Activated CD4-positive, alpha-beta T cell treated with anti-CD3 and anti-CD28 coated beads for 1 hour (primary cell): ENCODE measurements at regions not wholly inside any gene's neighbourhood (a gene's known extent, or its start where the extent isn't known, plus 50 kb on each side); places are given as distances from the start of the nearest gene placed in this dataset.

Experiments used
- DNase-seq: peaks from one replicate; pipeline ENCODE4 v3.0.0-alpha.2; 2020

DNA sequence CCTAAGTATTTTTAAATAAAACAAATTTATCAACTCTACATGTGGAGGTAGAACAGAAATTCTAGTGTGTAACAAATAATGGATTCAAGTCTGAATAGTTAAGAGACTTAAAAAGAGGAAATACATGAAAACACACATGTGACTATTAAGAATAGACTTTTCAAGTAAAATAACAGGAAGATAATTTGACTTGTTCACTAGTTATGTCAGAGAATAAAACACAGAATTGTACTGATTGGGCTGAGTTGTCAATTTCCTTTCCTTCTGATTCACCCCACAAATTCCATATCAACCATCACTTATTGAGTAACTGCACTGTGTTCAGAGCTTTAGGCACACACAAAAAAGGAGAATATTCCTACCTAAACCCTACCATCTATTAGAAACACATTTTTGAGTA, 557.2 kb downstream of the TUSC7 start:
- no peak for DNase-seq

DNA sequence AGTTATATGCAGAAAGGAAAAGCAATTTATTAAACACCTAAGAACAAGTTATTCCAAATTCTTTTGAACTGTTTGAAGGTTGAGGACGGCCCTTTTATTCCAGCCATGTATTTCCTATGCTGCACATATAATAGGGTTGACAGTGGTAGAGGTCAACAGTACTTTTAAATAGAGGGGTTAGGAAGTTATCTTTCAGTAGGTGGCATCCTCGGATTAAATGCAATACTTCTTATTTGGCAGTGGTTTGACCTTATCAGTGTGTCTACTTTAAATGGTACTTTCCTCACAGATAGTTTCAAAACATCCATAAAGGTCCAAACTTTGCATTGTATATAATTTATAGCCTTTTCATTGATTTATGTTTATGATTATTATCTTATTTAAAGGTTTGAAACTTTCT, 558.7 kb downstream of the TUSC7 start:
- DNase-seq: no peak

DNA sequence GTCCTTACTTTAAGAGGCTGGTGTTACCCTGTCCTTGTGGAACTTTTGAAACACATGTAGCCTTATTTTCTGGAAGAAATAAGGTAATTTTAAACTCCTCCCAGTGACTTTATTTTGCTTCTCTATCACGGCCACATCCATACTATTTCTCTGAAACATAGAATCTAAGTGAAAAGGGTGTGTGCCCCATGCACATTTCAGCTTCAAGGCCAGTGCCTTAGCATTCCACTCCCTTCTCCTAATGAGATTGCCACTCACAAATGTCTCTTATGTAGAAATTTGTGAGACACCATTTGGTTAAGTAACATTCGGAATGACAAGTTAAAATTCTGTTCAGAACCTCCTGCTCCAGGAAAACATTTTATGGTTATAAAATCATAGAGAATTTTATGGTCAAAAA, 562.7 kb downstream of the TUSC7 start:
- no peak for DNase-seq

DNA sequence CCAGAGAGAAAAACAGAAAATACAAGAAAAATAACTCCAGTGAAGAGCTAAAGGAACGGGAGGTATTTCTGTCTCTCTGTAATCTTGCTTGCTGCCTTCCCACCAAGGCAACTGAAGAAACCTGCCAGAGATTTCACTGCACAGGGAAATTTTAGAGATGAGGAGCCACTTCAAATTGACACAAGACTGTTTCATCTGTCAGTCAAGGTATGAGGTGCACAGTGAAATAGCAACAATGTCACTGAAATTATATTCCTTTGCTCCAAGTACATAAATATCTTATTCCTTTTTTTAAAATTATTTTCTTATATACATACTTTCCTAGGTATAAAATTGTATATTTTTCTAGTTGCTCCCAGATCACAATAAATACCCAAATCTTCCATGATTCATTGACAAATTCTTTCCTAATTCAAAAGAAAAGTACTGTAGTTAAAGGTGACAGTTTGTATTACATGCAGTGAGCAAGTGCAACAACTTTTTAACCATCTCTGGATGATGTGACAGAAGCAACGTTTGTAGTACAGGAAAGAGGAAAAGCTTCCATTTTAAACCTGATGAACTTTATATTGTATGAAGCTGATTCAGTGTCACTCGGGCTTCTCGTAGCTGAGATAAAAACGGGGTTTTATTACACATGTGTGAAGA, 563.4 kb downstream of the TUSC7 start:
- no peak for DNase-seq

DNA sequence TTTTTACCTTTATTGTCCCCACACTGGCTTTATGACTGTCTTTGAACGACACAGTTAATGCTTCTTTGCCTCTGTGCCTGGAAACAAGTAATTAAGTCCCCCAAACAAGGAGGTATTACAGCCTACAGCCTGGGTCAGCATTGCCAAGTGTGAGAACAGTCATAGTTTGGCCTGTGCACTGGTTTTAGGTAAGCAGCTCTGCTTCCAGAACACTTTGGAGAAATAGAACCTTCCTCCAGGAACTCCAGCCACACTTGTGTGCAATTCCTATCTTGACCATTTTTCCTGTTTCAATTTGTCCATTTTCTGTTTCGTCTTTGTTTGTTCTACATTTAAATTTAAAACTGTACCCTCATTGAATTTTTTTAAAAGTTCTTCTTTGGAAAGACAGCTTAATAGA, 568.2 kb downstream of the TUSC7 start:
- DNase-seq: no peak

DNA sequence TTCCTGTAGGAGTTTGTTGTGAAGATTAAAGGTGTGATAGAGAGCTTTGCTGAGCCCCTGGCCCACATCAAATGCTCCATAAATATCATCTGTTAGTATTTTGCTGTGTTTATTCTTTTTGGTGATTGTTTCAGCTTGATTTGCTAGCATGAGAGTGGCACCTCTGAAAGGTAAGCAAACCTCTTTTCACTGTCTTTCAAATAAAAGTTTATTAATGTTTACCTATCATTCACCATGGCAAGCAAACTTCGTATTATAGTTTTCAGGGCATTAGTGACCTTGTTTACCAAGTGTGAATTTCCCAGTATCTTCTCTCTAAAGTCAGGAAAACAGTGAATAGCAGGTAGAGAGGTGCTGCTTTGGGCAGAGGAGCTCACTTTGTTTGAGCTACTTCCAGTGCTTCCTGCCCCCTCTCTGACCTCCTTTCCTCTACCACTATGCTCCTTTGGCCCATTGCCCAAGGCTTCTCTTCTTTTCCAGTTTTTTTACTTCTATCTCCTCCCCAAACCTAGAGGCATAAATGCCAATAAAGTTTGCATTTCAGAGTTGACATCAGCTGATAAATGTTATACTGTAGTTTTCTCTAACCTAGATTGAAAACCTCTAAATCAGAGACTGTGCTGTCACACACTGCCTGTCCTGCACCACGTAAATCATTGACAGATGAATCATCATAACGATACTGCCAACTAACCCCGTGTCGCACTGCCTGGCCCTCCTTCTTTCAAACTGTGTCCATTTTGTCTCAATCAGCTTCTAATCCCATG, 569.0 kb downstream of the TUSC7 start:
- DNase-seq: no peak

DNA sequence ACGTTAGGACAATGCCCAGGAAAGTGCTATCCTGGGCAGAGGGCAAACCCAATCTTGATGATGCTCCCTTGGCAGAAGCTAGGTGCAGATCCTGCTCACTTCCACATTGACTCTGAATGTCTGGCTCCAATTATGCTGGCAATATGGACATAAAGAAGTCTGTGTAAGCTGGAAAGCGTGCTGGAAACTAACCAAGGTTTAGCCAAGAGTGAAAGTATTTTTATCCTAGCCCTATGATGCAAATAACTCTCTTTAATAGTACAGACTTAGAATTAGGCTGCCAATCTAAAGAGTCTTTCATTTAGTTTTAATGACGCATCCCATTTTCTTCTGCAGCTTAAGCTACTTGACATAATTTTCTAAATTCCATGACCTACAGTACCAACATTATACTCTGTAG, 571.8 kb downstream of the TUSC7 start:
- DNase-seq: no peak

DNA sequence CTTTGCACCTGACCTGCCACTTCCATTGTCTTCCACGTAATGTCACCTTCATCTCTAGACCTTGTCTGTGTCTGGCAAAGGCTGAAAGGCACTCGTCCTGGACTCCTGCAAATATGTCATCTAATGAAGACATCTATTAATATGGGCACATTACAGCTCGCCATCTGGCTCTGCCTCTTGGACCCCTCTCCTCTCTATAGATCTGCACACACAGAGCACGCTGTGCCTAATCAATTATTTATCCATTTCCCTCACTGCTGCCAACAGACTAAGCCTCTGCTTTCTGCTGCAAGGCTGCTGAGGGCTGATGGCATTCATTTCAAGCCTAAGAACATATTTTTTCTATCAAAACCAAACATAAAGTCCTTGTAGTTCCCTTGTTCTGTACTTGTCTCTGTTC, 573.0 kb downstream of the TUSC7 start:
- DNase-seq: no peak

DNA sequence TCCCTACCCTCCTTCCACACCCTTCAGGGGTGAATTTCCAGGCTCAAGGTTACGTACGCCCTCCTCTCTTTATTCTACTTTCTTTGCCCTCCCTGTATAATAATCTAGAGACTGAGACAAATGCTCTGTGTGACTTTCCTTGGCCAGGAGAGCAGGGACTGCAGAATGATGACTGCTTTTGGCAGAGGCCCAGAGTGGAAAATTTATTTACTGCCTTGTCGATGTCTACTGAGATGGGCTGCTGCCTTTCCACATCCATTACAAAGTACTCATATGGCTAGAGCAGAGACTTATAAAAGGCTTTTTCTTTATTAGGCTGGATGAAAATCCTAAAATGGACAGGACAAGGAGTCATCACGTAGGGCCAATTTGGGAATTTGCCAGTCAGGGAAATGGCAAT, 576.2 kb downstream of the TUSC7 start:
- no peak for DNase-seq

DNA sequence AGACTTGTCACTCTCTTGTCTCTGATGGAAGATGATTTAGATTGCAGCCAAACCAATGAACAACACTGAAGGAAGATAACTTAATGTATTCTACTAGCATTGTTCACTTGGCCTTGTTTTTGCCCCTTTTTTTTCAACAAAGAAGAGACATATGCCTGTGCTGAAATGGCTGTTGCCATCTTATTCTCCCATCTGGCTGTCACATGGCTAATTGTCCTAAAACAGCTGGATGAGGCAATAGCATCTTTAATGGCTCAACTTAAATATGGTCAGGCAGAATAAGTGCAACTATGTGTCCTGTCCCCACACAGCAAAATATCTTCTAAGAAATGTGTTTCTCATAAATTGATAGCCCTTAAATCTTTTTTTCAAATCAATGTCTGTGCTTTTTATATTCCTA, 576.9 kb downstream of the TUSC7 start:
- DNase-seq: no peak

DNA sequence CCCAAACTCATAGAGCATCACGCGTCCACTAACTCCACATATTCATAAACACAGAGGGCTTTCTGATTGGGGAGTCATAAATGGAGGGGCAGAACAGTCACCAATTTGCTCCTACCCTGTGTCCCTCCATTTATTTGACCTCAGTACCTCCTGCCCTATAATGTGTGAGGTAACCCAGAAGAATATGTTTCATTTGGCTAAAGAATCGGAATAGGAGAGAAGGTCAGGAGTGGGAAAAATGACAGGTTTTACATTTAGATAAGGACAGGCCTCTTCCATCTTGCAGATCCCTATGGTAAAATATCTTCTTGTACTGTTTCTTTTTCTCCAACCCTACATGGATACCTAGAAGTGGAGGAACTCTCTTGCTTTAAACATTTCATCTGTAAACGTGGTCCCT, 578.0 kb downstream of the TUSC7 start:
- DNase-seq: no peak

DNA sequence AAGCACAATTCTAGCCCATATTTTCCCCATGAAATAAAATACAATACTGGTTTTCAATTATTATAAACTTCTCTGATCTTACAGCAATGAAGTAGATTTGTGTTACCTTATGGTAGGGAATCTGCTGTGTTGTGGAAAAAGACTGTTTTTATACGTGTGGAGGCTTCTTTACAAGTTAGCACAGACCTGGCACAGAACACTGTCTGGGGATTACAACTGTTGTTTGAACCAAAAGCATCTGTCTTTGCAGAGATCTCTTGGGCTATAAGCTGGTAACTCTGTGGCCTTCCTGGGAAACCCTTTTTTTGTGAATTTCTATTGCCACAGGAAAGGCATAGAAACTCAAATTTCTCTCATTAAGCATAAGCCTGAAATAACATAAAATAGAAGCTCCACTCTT, 581.9 kb downstream of the TUSC7 start:
- DNase-seq: no peak

DNA sequence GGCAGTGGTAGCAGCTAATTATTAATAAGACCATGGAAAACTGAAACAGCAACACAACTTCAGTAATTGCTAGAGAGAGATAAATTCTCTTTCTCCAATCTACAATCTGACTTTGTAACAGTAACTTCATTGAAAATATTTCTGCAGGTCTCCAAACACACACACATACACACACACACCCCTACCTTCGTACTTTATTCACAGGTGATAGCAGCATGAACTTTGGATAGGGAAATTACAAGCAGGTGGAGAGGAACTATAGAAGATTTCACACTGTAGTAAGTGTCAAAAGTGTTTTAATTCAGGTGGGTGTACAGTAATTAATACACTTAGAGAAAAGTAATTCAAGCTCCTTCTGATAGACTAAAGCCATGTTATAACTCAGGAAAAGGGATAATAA, 587.5 kb downstream of the TUSC7 start:
- no peak for DNase-seq

DNA sequence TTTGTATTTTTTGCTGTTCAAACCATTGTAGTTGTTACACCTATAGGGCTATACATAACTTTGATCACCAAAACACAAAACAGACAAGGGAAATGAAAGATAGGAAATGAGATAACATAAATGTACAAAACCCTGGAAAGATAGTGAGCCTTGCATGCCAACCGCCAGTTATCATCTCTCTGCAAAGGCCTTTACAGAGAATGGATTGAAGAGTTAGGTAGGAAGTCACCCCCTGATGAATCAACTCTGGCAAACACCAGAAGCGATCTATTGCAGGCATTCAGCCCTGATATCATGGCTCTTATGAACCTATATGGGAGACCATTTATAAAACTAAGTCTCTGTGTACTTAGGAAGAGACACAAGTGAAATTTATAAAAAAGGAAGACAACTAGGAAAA, 588.0 kb downstream of the TUSC7 start:
- DNase-seq: no peak

DNA sequence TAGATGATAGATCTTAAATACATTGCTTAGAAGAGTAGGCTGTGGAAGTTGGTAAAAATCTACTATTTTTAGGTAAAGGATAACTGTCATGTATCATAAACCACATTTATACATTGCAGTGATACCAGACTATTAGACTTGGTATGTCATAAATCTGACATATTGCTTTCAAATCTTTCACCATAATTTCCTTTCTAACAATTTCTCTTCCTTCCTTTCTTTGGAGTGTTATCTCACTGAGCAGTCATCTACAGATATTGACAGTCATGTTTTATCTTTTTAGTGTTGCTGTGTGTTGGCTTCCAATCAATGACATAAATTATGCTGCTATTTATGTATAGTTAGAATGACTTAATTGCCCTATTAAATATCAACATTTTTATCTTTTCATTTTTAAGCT, 588.7 kb downstream of the TUSC7 start:
- no peak for DNase-seq

DNA sequence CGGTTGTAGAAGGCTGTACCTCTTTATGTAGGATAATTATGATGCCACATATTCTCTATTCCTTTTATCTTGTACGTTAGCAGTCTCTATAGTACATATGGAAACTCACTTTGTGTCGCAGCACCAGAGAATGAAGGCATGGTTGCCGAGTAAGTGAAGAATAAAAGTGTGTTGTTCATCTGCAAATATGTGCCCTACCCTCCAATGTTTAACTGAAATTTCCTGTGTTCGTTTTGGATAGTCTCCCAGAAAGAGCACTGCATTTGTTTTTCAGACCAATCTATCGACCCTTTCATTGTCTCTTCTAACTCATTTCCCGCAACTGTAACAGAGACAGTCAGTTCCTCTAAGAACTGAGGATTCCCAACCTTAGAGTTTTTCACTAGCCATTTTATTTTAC, 592.8 kb downstream of the TUSC7 start:
- no peak for DNase-seq

DNA sequence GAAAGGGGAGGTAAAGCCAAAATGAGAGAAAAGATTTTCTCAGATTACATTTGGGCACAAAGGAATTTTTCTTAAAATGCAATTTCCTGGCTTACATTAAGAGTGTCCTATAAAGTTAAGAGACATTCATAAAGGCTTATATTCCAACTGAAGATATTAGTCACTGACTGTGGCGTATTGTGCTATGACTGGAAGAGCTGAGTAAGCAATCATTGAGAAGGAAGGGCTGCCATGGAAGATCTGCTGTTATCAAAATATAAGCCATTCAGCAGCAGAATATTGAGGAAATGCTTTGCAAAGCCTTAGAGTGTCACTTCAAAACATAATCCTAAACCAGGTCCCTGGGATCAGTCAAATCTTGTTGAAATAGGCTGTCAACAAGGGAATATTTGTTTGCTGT, 593.9 kb downstream of the TUSC7 start:
- DNase-seq: no peak

DNA sequence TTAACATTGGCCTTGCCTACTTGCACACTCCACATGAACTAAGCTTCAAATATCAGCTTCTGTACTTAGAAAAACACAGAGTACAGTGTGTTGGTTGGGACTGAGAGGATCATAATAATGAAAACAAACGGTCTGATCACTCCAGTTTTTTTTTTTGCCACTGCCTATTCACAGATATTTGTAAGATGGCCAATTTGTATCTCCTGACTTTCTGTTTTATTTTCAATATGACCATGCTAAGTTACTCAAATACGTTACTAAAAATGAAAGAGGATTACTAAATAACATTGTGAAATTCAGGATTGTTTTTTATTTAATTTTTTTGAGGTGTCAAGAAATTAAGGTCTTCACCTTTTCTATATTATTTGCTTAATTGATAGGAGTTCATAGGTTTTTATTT, 595.1 kb downstream of the TUSC7 start:
- no peak for DNase-seq

DNA sequence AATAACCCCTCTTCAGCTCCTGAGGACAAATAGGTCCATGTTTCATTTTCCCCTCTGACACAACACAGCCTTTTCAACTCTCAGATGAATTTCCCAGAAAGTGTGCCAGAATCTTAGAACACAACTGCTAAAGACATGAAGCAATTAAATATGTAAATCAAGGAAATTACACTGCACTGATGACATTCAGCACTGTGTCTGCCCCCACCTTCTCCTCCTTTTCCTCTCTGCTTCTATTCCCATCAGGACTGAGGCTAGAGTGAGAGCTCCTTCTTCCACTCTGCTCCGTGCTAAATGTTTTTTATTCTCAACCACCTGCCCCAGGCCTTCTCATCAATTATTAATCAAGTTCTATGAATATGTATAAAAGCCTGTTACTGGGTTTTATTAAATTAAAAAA, 596.1 kb downstream of the TUSC7 start:
- DNase-seq: no peak

DNA sequence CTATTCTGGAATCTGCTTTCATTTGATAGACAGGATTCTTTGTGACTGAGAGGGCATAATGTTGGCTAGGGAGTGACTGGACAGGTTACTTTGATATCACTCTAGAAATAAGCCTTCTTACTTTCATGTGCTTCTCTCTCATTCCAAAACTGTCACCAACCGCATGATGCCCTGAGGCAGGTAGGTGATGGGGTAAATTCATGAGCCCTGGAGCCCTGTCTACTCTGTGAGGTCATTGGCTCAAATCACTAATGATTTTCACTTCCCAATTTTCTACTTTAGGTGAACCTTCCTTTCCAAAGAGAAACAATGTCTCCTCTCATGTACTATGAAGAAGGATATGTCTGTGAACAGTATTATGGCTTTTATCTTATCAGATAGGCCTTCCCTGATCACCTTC, 596.7 kb downstream of the TUSC7 start:
- DNase-seq: no peak

DNA sequence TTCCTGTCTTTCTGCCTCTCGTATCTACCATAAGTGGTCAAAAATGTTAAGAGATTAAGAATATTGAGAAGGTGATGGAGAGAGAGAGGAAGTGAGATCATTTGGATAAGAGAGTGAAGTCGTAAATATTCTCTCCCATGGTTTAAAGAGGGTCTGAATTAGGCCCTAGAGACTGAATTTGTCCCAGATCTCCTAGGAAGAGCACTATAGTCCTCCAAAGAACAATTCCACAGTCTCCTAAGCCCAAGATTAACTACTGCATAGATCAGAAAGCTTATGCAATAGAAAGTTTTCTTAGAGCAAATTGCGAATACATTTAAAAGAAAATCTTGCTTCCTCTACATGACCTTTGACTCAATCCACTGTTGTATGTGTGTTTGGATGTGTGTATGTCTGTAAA, 598.8 kb downstream of the TUSC7 start:
- no peak for DNase-seq

DNA sequence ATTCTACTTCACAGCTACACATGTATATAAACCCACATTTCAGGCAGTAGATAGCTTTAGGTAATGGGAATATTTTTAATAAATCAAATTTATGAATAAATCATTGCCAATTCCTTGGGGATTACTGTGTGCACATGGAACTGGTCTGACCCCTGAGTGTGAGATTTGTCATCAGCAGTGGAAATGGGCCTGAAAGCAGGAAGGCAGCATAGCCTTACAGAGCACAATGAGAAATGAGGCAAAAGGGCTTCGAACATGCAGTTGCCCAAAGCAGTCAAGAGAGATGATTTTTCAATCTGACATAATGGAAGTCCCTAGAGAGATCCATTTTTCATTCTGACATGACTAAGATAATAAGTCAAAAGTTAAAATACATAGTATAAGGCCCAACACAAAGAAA, 599.2 kb downstream of the TUSC7 start:
- DNase-seq: no peak

DNA sequence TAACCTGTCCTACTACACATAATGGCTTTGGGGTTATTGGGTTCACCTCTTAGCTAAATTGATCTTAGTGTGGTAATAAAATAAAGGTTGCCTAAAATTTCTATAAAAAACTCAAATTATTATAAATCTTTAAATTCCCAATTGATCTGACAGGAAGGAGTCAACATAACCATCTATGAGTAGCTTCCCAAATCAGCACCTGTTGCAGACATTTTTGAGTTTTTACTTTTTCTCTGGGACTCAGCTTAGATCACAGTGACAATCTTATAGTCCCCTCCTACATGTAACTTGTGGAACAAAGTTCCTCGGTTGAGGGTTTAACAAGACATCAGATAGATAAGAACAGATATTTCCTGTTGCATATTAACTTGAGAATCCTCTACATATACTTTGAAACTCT, 601.0 kb downstream of the TUSC7 start:
- no peak for DNase-seq

DNA sequence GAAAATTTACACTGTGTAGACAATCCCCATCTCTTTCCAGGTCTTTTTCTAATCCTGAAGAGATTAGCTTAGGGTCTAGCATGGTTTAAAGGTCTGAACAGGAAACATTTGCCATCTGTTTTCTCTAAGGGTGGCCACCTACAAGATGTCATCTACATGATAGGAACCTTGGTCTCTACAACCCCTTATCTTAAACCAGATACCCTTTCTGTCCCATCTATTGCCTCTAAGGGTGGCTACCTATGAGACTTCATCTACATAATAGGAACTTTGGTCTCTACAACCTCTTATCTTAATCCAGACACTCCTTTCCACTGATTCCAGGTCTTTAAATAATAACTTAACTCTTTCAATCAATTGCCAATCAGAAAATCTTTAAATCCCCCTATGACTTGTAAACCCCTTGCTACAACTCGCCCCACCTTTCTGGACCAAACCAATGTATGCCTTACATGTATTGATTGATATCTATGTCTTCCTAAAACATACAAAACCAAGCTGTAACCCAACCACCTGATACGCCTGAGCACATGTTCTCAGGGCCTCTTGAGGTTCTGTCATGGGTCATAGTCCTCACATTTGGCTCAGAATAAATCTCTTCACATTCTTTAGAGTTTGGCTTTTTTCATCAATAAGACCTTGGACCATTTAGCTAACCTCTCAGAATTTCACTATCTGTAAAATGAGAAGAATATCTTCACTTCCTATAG, 605.0 kb downstream of the TUSC7 start:
- DNase-seq: no peak
